ENCODE measurements at regions not wholly inside any gene's neighbourhood (a gene's known extent, or its start where the extent isn't known, plus 50 kb on each side); places are given as distances from the start of the nearest gene placed in this dataset.

DNA sequence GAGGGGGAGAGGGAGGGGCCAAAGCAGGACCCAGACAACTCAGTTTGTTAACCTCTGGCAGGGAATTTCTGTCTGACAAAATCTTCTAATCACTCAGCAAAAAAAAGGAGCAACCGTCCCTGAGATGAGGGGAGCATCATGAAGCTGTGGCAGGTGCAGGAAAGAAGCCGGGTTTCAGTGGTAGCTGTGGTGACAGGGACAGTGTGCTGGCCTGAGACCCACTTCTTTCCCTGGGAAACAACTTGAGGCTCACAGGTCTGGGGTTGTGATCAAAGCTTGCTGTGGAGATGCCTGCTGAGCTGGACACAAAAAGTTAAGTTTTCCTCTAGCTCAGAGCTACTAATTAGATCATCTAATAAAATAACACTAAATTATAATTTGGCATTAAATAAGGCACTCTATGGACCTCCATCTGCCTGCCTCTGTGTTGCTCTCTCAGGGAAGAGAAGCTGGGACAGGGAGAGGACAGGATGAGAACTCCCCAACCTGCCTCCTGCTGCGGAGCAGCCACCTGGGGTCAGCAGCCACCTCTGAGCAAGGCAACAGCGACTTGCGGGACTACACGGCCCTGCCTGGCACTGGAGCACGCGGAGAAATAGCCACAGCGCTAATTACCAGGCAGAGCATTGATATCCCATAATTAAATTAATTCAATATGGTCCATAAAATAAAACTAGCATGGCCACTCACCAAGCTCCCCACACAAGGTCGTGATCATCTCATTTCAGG is 104.6 kb upstream of the TEX51 start:
- H3K9ac ChIP-seq (ENCODE audit: insufficient read length, low read depth) = no peak overlapping the region
- H3K9me3 ChIP-seq (ENCODE audit: insufficient read depth, low read length) = no peaks in the 10 kb centered on the region
- no peaks in the 10 kb centered on the region for H3K4me1 ChIP-seq (ENCODE audit: insufficient read depth, insufficient read length)
- no peaks in the 10 kb centered on the region for H3K27me3 ChIP-seq (ENCODE audit: insufficient read depth, insufficient read length)
- TF ChIP-seq ZNF274 (IDR thresholded peaks at IDR 0.05; ENCODE audit: low read depth, low read length) (no peak), YY1 (IDR thresholded peaks at IDR 0.05; ENCODE audit: insufficient read depth, insufficient read length) (no peak), SUZ12 (IDR thresholded peaks at IDR 0.05; ENCODE audit: extremely low read depth, insufficient read depth, insufficient read length) (no peak)
- no peak overlapping the region for H3K4me3 ChIP-seq (ENCODE audit: insufficient read length, low read depth)
- no peak for DNase-seq (ENCODE audit: low read depth, low spot score)
- no peaks in the 10 kb centered on the region for H3K36me3 ChIP-seq (ENCODE audit: insufficient read depth, insufficient read length, low read length)

DNA sequence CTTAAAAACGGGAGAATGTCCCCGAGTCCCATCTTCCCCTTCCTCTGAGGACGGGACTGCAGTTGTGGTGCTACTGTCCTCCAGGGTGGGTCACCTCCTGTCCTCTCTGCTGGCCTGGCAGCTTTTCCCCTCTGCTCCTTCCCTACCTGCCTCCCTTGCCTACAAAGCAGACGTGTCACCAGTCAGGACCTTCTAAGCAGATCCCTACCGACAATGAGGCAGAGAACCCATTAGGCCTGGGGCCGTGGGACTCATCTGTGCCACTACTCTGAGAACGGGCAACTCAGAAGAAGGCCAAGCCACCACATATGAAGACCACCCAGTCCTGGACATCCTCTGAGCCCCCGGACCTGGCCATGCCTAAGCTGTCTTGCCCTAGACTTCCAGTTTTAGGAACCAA is 103.0 kb upstream of the TEX51 start:
- no peaks in the 10 kb centered on the region for H3K27me3 ChIP-seq (ENCODE audit: insufficient read depth, insufficient read length)
- TF ChIP-seq SUZ12 (IDR thresholded peaks at IDR 0.05; ENCODE audit: extremely low read depth, insufficient read depth, insufficient read length) (no peak), YY1 (IDR thresholded peaks at IDR 0.05; ENCODE audit: insufficient read depth, insufficient read length) (no peak), ZNF274 (IDR thresholded peaks at IDR 0.05; ENCODE audit: low read depth, low read length) (no peak)
- H3K4me1 ChIP-seq (ENCODE audit: insufficient read depth, insufficient read length) = no peaks in the 10 kb centered on the region
- no peak overlapping the region for H3K9ac ChIP-seq (ENCODE audit: insufficient read length, low read depth)
- DNase-seq (ENCODE audit: low read depth, low spot score) = no peak
- no peaks in the 10 kb centered on the region for H3K36me3 ChIP-seq (ENCODE audit: insufficient read depth, insufficient read length, low read length)
- H3K9me3 ChIP-seq (ENCODE audit: insufficient read depth, low read length) = no peaks in the 10 kb centered on the region
- no peak overlapping the region for H3K4me3 ChIP-seq (ENCODE audit: insufficient read length, low read depth)

DNA sequence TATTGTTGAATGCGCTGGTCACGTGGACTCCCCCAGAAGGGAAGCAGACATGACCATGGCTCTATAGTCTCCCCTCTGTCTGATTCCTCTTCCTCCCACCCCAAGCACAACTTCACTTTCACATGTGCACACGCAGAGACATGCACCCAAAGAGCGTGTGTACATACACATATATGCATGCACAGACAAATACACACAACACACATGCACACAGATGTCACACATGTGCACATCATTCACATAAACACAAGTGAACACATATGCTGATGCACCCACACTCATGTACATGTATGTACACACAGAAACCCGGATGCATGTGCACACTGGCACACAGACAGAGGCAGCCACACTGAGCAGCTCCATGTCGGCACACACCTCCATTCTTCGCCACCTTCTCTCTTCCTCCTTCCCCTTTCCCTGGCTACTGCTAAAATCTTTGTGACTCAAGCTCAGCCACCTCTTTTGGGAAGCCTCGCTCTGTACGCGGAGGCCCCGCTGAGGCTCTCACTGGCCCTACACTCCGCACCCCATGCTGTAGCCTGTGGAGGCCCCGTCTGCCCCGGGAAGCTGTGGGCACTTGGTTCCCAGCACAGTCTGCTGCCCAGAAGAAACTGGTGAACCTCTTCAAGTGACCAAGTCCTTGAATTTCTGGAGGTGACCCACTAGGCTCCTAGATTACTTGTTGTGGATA is 101.6 kb upstream of the TEX51 start:
- Histone ChIP-seq H3K36me3 (ENCODE audit: insufficient read depth, insufficient read length, low read length) (no peaks in the 10 kb centered on the region), H3K9me3 (ENCODE audit: insufficient read depth, low read length) (no peaks in the 10 kb centered on the region), H3K9ac (ENCODE audit: insufficient read length, low read depth) (no peak overlapping the region), H3K4me1 (ENCODE audit: insufficient read depth, insufficient read length) (no peaks in the 10 kb centered on the region), H3K27me3 (ENCODE audit: insufficient read depth, insufficient read length) (no peaks in the 10 kb centered on the region), H3K4me3 (ENCODE audit: insufficient read length, low read depth) (no peak overlapping the region)
- DNase-seq (ENCODE audit: low read depth, low spot score) = no peak
- TF ChIP-seq ZNF274 (IDR thresholded peaks at IDR 0.05; ENCODE audit: low read depth, low read length) = no peak
- no peak for TF ChIP-seq YY1 (IDR thresholded peaks at IDR 0.05; ENCODE audit: insufficient read depth, insufficient read length)
- TF ChIP-seq SUZ12 (IDR thresholded peaks at IDR 0.05; ENCODE audit: extremely low read depth, insufficient read depth, insufficient read length) = no peak

DNA sequence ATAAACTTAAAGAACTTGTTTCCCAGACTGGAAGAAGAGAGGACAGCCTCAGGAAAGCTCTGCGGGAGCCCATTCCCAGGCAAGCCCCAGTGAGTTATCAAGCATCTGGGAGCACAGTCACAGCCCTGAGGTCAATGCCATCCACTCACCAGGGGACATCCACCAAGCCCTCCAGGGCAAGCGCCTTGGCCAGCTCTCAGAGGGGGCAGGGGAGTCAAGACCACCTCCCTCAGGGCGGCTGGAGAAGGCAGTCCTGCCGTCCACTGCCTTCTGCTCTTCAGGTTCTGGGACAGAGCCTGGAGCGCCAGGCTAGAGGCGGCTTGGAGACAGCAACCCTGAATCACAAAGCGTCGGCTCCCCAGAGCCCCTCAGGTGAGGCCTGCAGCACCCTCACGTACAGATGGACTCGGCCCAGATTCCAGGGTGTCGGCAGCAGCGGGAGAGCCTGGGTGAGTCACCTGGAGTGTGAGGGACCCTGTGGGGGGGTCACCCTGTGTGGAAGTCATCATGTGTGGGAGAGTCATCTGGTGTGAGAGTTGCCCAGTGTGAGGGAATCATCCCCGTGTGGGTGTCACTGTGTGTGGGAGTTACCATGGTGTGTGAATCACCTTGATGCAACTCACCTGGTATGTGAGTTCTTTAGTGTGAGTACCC is 100.9 kb upstream of the TEX51 start:
- Histone ChIP-seq H3K36me3 (ENCODE audit: insufficient read depth, insufficient read length, low read length) (no peaks in the 10 kb centered on the region), H3K27me3 (ENCODE audit: insufficient read depth, insufficient read length) (no peaks in the 10 kb centered on the region), H3K4me3 (ENCODE audit: insufficient read length, low read depth) (no peak overlapping the region), H3K9me3 (ENCODE audit: insufficient read depth, low read length) (no peaks in the 10 kb centered on the region), H3K9ac (ENCODE audit: insufficient read length, low read depth) (no peak overlapping the region), H3K4me1 (ENCODE audit: insufficient read depth, insufficient read length) (no peaks in the 10 kb centered on the region)
- no peak for TF ChIP-seq YY1 (IDR thresholded peaks at IDR 0.05; ENCODE audit: insufficient read depth, insufficient read length)
- TF ChIP-seq ZNF274 (IDR thresholded peaks at IDR 0.05; ENCODE audit: low read depth, low read length) = no peak
- TF ChIP-seq SUZ12 (IDR thresholded peaks at IDR 0.05; ENCODE audit: extremely low read depth, insufficient read depth, insufficient read length) = no peak
- DNase-seq (ENCODE audit: low read depth, low spot score) = no peak

DNA sequence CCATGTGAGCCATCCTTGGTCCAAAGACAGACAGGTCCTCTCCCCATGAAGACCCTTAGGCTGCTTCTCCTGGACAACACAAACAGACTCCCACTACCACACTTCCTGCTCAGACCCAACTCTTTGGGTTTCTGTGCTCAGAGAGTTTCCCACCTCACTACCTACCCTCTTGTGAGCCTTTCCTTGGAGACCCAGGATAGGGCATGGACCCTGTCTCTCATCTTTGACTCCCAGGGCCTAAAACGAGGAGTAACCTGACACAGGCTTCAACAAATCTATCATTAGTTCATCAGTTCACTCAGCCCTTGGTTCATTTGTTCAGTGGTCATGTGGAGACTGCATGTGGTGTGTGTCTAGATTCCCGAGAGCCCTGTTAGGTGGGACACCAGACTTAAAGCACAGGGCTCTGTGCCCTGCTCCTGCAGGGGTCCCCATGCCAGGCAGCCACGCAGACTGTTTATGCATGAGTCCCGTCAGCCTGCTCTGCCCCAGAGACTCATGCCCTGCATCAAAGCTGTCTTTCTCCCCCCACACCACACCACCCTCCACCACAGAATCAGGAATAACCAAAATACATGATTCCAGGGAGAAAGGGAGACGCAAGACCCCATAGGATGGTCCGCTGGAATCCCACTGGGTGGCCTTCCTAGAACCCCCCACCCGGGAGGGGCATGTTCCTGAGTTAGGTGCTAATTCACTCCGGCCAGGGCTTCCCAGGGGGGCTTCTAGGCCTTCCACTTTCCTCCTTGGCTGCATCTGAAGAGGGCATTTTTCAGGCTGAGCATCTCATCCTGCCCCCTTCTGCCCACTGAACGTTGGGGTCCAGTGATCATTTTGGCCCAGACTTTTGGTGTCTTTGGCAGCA is 100.2 kb upstream of the TEX51 start:
- Histone ChIP-seq H3K9me3 (ENCODE audit: insufficient read depth, low read length) (no peaks in the 10 kb centered on the region), H3K4me3 (ENCODE audit: insufficient read length, low read depth) (no peak overlapping the region), H3K36me3 (ENCODE audit: insufficient read depth, insufficient read length, low read length) (no peaks in the 10 kb centered on the region), H3K4me1 (ENCODE audit: insufficient read depth, insufficient read length) (no peaks in the 10 kb centered on the region), H3K27me3 (ENCODE audit: insufficient read depth, insufficient read length) (no peaks in the 10 kb centered on the region), H3K9ac (ENCODE audit: insufficient read length, low read depth) (no peak overlapping the region)
- TF ChIP-seq YY1 (IDR thresholded peaks at IDR 0.05; ENCODE audit: insufficient read depth, insufficient read length) (no peak), ZNF274 (IDR thresholded peaks at IDR 0.05; ENCODE audit: low read depth, low read length) (no peak), SUZ12 (IDR thresholded peaks at IDR 0.05; ENCODE audit: extremely low read depth, insufficient read depth, insufficient read length) (no peak)
- no peak for DNase-seq (ENCODE audit: low read depth, low spot score)

DNA sequence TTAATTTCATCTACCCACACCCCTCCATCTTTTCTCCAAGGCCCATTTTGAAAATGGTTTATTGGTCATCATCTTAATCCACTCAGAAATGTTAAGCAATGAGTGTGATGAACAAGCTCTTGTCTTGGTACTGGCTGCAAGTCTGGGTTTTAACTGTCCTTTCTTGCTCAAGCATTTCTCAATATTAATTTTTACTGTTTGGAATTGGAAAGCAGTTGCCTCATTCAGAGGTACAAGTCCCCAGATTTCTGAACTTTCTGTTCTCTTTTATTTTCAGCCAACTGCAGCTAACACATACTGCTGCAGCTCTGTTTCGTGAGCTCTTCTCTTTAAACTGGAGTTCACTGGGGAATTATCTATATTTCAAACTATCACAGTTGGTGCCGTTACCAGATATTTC is 99.4 kb upstream of the TEX51 start:
- Histone ChIP-seq H3K4me3 (ENCODE audit: insufficient read length, low read depth) (no peak overlapping the region), H3K27me3 (ENCODE audit: insufficient read depth, insufficient read length) (no peaks in the 10 kb centered on the region), H3K4me1 (ENCODE audit: insufficient read depth, insufficient read length) (no peaks in the 10 kb centered on the region), H3K36me3 (ENCODE audit: insufficient read depth, insufficient read length, low read length) (no peaks in the 10 kb centered on the region), H3K9me3 (ENCODE audit: insufficient read depth, low read length) (no peaks in the 10 kb centered on the region), H3K9ac (ENCODE audit: insufficient read length, low read depth) (no peak overlapping the region)
- DNase-seq (ENCODE audit: low read depth, low spot score) = no peak
- TF ChIP-seq ZNF274 (IDR thresholded peaks at IDR 0.05; ENCODE audit: low read depth, low read length) (no peak), YY1 (IDR thresholded peaks at IDR 0.05; ENCODE audit: insufficient read depth, insufficient read length) (no peak), SUZ12 (IDR thresholded peaks at IDR 0.05; ENCODE audit: extremely low read depth, insufficient read depth, insufficient read length) (no peak)
